ENCODE measurements at regions not wholly inside any gene's neighbourhood (a gene's known extent, or its start where the extent isn't known, plus 50 kb on each side); places are given as distances from the start of the nearest gene placed in this dataset.

GRCh38 chr13:97520061-97520460 lies 86.1 kb downstream of the RAP2A start:
- no peak overlapping the region for H3K4me3 ChIP-seq (ENCODE audit: low read length)
- DNase-seq (ENCODE audit: low read depth), result no peak
- no peak for TF ChIP-seq CTCF (conservative IDR thresholded peaks at IDR 0.05; ENCODE audit: low read depth, low read length)

DNA sequence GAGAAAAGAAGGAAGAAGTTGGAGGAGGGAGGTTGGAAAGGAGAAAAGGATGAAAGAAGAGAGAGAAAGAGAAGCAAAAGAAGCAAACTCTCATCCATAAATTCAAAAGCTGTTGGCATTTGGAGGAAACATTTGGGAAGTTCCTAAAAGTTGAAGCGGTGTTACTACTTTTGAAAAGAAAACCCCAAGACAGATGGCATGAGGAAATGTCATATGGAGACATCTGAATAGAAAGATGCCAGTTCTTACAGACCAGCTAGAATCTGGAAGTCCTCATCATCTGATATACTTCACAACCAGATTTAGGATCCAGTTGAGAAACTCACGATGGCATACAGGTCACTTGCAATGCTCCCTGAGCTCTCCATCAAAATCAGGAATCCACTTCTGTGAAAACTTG lies 86.9 kb downstream of the RAP2A start:
- no peak for DNase-seq (ENCODE audit: low read depth)
- H3K4me3 ChIP-seq (ENCODE audit: low read length), result no peak overlapping the region
- no peak for TF ChIP-seq CTCF (conservative IDR thresholded peaks at IDR 0.05; ENCODE audit: low read depth, low read length)

- no peak for TF ChIP-seq CTCF (conservative IDR thresholded peaks at IDR 0.05; ENCODE audit: low read depth, low read length)
- H3K4me3 ChIP-seq (ENCODE audit: low read length), result no peak overlapping the region
- DNase-seq (ENCODE audit: low read depth), result no peak
Observed at GRCh38 chr13:97521726-97522125, 87.8 kb downstream of the RAP2A start.

DNA sequence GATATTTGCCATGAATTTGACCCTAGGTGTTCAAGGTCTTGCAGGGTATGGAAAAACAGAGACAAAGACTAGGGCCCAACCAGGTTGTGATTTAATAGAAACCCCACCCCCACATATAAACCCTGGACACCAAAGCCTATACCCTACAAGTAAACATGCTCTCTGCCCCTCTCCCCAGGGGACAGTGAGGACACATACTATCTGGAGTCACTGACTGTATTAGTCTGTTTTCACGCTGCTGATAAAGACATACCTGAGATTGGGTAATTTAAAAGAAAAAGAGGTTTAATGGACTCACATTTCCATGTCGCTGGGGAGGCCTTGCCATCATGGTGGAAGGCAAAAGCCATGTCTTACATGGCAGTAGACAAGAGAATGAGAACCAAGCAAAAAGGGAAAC lies 88.3 kb downstream of the RAP2A start:
- no peak overlapping the region for H3K4me3 ChIP-seq (ENCODE audit: low read length)
- no peak for DNase-seq (ENCODE audit: low read depth)
- no peak for TF ChIP-seq CTCF (conservative IDR thresholded peaks at IDR 0.05; ENCODE audit: low read depth, low read length)

DNA sequence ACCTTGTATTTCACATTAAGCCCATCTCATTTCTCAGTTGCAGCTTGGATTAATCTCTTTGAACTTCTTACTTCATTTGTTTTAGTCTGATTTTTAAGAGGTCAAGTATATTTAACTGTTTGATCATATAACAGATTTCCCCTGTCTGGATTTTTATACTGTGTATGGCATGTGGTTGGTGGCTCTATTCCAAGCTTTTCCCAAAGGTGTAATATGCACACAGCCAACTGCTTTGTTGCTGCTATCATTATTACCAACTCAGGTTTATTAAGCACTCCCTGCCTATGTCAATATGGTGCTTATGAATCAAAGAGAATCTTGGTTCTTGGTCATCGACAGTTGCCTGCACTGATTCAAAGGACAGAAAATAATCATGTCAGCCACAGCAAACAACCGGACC lies 92.6 kb downstream of the RAP2A start:
- H3K4me3 ChIP-seq (ENCODE audit: low read length), result no peak overlapping the region
- no peak for TF ChIP-seq CTCF (conservative IDR thresholded peaks at IDR 0.05; ENCODE audit: low read depth, low read length)

GRCh38 chr13:97528518-97528917 lies 94.5 kb downstream of the RAP2A start:
- TF ChIP-seq CTCF (conservative IDR thresholded peaks at IDR 0.05; ENCODE audit: low read depth, low read length), result no peak
- no peak for DNase-seq (ENCODE audit: low read depth)
- H3K4me3 ChIP-seq (ENCODE audit: low read length), result no peak overlapping the region

More for the DNA sequence above, 92.6 kb downstream of the RAP2A start:
- no peak for DNase-seq (ENCODE audit: low read depth)

GRCh38 chr13:97534540-97534939 lies 100.6 kb downstream of the RAP2A start:
- no peak for DNase-seq (ENCODE audit: low read depth)
- no peak overlapping the region for H3K4me3 ChIP-seq (ENCODE audit: low read length)
- TF ChIP-seq CTCF (conservative IDR thresholded peaks at IDR 0.05; ENCODE audit: low read depth, low read length), result no peak

All from retinal pigment epithelial cell (primary cell).